ENCODE measurements at regions not wholly inside any gene's neighbourhood (a gene's known extent, or its start where the extent isn't known, plus 50 kb on each side); places are given as distances from the start of the nearest gene placed in this dataset.

DNA sequence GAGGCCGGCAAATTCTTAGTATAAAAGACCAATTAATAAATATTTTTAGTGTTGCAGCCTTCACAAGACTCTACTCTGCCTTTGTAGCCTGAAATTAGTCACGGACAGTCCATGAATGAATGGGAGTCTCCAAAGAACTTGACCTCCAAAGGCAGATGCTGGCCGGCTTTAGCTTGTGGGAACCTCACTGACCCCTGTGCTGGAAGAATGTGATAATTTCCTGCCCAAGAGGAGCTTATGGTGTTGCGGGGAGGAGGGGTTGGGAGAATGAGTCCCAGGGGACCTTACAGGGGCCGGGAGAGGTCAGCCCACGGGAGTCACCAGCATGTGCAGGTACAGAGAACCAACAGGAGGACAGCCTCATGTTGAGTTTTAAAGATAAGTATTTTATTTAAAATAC is 143.1 kb downstream of the IRX2 start:
- DNase-seq, result no peak
- no peak overlapping the region for H3K4me3 Mint-ChIP-seq
- no peaks in the 10 kb centered on the region for H3K27me3 Mint-ChIP-seq
- H3K9me3 Mint-ChIP-seq, result peaks cover 6% of the 10 kb centered on the region
- intact Hi-C loops (cut with micrococcal nuclease), result no loop called here
- no peaks in the 10 kb centered on the region for H3K36me3 Mint-ChIP-seq (ENCODE audit: low read depth)
- H3K4me1 Mint-ChIP-seq, result no peaks in the 10 kb centered on the region
- no peak overlapping the region for H3K27ac Mint-ChIP-seq

DNA sequence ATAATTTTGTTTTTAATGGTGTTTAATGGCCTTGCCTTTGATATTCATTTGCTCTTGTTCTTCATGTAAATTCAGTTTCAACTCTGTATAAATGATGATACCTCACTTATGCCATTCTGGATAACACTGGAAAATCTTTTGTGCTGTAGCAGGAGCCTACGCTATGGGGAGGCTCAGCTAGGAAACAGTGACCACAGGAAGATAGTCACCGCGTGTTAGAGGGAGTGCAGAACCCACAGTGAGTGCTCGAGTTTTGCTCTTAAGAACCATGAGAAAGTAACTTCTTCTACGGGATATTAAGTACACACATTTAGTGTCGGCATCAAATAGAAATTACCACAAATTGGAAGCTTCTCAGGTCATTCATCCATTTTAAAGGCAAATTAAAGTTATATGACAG is 143.9 kb downstream of the IRX2 start:
- Mint-ChIP-seq H3K27me3 (no peaks in the 10 kb centered on the region), H3K9me3 (peaks cover 3% of the 10 kb centered on the region), H3K4me1 (no peaks in the 10 kb centered on the region), H3K36me3 (ENCODE audit: low read depth) (no peaks in the 10 kb centered on the region), H3K4me3 (no peak overlapping the region), H3K27ac (no peak overlapping the region)
- no peak for DNase-seq
- intact Hi-C loops (cut with micrococcal nuclease), result no loop called here

DNA sequence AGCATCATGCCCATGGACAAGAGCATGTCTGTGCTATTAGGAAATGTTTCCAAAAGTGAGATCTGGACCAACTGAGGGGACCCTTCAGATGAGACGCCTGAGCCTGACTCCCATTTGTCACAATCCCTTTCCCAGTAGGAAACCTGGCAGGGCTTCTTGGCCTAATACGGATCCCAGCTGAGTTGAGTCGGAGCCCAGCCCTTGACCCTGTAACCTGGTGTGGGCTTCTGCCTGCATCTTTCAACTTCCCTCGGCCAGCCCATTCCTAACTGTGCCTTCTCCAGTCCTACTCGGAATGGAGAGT is 148.3 kb downstream of the IRX2 start:
- no peaks in the 10 kb centered on the region for H3K36me3 Mint-ChIP-seq (ENCODE audit: low read depth)
- H3K27me3 Mint-ChIP-seq, result no peaks in the 10 kb centered on the region
- no peaks in the 10 kb centered on the region for H3K4me1 Mint-ChIP-seq
- H3K27ac Mint-ChIP-seq, result no peak overlapping the region
- no peak overlapping the region for H3K4me3 Mint-ChIP-seq
- intact Hi-C loops (cut with micrococcal nuclease), result no loop called here
- no peak for DNase-seq
- no peaks in the 10 kb centered on the region for H3K9me3 Mint-ChIP-seq

DNA sequence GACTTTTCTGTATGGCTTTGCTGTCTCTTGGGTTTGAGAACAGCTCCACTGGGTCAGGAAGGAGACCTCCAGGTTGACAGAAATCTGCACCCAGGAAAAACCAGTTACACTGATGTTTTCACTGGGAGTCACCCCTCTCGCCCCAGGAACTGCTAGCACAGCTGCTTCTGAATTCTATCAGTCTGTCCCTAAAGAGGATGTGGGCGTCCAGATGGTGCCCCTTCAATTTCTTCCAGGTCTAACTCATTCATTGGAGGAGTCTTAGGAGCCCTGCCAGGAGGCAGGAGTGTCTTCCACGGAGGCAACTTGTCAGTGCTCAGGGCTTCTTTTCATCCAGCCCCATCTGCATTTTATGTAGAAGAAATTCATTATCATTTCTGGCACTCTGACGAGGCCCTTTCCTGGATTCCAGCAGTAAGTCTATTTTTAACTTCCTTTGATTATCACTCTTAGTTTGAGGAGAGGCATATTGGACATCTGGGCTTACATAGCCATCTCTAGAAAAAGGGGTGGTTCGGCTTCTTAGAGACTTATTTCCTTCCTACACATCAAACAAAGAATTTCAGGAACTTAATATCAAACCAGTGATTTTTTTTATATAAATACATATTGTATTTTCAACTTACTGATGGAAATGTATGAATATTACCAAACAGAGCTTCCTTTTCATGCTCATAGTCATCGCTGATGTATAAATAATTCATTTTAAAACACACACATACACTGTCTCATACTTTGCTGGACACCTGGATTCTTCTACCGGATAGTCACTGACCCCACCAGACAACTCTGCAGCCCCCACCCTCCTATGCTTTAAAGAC is 148.8 kb downstream of the IRX2 start:
- Mint-ChIP-seq H3K27ac (no peak overlapping the region), H3K4me3 (no peak overlapping the region), H3K9me3 (no peaks in the 10 kb centered on the region), H3K27me3 (no peaks in the 10 kb centered on the region), H3K4me1 (no peaks in the 10 kb centered on the region), H3K36me3 (ENCODE audit: low read depth) (no peaks in the 10 kb centered on the region)
- intact Hi-C loops (cut with micrococcal nuclease), result no loop called here
- no peak for DNase-seq

DNA sequence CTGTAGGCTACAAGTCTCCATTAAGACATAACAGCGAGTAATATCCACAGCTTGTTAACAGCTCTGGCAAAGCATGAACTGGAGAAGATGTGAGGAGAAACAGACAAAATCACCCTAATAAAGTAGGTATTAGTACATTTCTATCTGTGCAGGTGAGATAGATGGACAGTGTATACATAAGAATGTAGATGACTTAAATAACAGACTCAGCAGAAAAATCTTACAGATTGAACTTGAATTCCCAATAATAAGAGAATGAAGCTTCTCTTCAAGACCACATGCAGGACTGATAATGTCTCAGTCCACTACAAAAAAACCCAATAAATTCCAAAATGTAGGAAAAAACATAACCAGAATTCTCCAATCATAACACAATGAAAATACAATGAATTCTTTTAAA is 153.0 kb downstream of the IRX2 start:
- intact Hi-C loops (cut with micrococcal nuclease), result no loop called here
- no peaks in the 10 kb centered on the region for H3K4me1 Mint-ChIP-seq
- no peaks in the 10 kb centered on the region for H3K9me3 Mint-ChIP-seq
- no peaks in the 10 kb centered on the region for H3K27me3 Mint-ChIP-seq
- no peak overlapping the region for H3K4me3 Mint-ChIP-seq
- no peak overlapping the region for H3K27ac Mint-ChIP-seq
- no peak for DNase-seq
- no peaks in the 10 kb centered on the region for H3K36me3 Mint-ChIP-seq (ENCODE audit: low read depth)

DNA sequence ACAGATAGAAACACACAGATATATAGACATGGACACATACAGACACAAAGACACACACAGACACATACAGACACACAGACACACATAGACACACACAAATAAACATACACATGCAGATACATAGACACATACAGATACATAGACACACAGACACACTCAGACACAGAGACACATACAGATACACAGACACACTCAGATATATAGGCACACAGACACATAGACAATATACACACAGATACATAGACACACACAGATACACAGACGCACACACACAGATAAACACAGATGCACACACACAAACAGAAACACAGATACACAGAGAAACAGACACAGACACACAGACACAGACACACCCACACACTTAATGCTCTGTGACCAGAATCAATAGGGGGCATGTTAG is 156.8 kb downstream of the IRX2 start:
- H3K36me3 Mint-ChIP-seq (ENCODE audit: low read depth), result no peaks in the 10 kb centered on the region
- no peak for DNase-seq
- H3K27ac Mint-ChIP-seq, result no peak overlapping the region
- no peak overlapping the region for H3K4me3 Mint-ChIP-seq
- intact Hi-C loops (cut with micrococcal nuclease), result no loop called here
- H3K4me1 Mint-ChIP-seq, result no peaks in the 10 kb centered on the region
- no peaks in the 10 kb centered on the region for H3K27me3 Mint-ChIP-seq
- no peaks in the 10 kb centered on the region for H3K9me3 Mint-ChIP-seq

DNA sequence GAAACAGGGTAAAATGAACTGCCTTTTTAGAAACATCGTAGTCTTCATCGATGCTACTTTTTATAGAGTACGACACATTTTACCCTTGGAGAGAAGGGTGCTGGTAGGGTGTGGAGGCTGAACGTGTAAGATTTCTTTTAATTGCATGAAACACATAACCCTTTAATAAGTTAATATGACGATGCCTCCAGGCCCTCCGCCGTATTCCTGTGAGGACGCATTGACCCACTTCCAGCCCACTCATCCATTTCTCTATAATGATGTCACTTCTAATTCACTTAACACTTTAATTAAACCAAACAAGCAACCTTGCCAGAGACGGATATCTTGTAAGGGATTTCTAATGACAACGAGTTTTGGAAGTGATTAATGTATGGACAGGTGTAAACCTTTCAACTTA is 158.7 kb downstream of the IRX2 start:
- Mint-ChIP-seq H3K4me3 (no peak overlapping the region), H3K36me3 (ENCODE audit: low read depth) (no peaks in the 10 kb centered on the region), H3K4me1 (no peaks in the 10 kb centered on the region), H3K27me3 (no peaks in the 10 kb centered on the region), H3K9me3 (no peaks in the 10 kb centered on the region), H3K27ac (no peak overlapping the region)
- intact Hi-C loops (cut with micrococcal nuclease), result no loop called here
- DNase-seq, result no peak

DNA sequence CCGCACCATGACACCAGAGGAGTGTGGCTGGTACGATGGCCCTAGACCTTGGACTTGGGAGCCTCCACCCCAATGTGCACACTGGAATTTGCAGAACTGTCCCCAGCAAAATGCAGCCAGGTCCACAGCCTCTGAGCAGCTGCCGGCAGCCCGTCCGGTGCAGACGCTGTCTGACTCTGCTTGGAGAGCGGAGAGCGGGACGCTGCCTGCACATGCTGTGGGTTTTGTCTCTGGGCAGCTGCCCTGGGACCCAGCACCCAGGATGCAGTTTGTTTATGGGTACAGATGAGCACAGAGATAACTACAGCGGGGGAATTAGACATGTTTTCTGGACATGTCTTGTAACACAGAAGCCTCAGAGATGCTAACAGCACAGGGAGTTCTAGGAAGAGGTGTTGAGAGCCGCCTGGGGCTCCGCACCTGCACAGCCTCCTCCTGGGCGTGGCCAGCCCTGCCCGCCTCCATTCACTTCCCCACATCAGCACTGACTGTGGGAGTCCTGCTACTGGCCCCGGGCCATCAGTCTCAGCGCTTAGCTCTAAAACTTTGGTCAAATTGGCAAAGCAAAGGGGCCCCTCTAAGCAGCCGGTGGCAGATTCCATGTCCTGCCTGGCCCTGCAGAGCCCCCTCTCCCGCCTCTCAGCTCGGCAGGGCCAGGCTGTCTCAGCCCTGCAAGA is 159.6 kb downstream of the IRX2 start:
- H3K4me3 Mint-ChIP-seq, result no peak overlapping the region
- H3K4me1 Mint-ChIP-seq, result no peaks in the 10 kb centered on the region
- no peaks in the 10 kb centered on the region for H3K36me3 Mint-ChIP-seq (ENCODE audit: low read depth)
- no peaks in the 10 kb centered on the region for H3K27me3 Mint-ChIP-seq
- peak; percentile 11 for DNase-seq
- no peaks in the 10 kb centered on the region for H3K9me3 Mint-ChIP-seq
- no peak overlapping the region for H3K27ac Mint-ChIP-seq
- intact Hi-C loops (cut with micrococcal nuclease), result no loop called here

DNA sequence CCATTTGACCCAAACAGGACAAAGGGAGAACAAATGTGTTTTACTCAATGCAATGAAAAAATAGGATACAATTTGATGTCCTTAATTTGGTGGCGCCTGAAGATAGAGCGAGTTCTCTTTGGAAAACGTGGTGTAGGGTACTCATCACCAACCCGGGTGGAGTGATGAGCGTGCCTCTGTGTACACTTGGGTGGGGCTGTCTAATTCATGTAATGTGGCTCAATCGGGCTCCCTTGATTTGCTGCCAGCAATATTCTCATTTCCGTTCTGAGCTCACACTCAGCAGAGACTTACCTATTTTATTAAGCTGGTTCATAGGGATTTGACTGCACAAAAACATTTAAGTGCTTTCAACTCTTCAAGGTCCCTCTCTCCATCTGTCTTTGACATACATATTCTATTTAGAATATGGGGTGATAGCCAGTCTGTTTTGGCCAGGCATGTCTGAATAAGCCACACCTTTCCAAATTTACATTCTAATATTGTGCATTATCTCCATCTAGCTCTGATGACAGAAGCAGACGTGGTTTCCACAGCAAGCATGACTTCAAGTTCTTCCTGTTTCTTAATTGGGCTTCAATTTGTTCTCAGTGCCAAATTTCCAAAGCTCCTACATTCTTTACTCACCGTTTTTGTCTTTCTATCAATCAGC is 162.5 kb downstream of the IRX2 start:
- no peaks in the 10 kb centered on the region for H3K27me3 Mint-ChIP-seq
- peaks cover 5% of the 10 kb centered on the region for H3K9me3 Mint-ChIP-seq
- H3K36me3 Mint-ChIP-seq (ENCODE audit: low read depth), result no peaks in the 10 kb centered on the region
- no peak for DNase-seq
- H3K4me3 Mint-ChIP-seq, result no peak overlapping the region
- intact Hi-C loops (cut with micrococcal nuclease), result no loop called here
- H3K4me1 Mint-ChIP-seq, result no peaks in the 10 kb centered on the region
- H3K27ac Mint-ChIP-seq, result no peak overlapping the region

DNA sequence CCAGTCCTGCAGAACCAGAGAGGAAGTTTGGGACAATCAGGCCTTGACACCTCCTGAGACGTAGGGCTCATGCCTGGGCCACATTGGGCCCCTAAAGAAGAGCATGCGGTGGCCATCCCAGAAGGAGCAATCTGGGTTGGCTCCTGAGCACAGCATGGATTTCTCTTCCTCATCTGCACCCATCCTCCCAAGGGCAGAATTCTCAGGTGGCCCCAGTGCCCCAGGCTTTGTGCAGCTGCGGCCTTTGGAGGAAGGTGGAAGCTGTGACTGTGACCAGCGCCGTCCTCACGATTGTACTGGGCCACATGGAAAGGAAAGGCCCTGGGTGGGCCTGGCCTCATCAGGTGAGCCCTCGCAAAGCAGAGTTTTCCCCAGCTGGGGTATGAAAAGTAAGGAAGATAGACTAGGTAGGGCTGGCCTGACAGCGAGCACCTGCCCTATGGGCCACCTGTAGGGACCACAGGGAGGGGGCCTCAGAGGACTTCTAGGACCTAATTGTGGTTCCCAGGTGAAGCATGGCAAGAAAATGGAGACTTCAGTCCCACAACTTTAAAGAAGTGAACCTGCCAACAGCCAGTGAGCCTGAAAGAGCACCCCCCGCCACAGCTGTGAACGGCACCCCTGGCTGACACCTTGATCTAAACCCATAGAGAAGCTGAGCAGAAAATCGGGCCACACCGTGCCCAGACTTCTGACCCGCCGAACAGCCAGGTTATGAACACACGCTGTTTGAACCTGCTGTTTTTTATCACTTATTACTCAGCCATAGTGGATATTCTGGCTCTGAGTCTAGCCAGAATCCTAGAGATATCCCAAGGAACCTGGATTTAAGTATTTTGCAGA is 164.1 kb downstream of the IRX2 start:
- H3K4me3 Mint-ChIP-seq, result no peak overlapping the region
- intact Hi-C loops (cut with micrococcal nuclease), result no loop called here

DNA sequence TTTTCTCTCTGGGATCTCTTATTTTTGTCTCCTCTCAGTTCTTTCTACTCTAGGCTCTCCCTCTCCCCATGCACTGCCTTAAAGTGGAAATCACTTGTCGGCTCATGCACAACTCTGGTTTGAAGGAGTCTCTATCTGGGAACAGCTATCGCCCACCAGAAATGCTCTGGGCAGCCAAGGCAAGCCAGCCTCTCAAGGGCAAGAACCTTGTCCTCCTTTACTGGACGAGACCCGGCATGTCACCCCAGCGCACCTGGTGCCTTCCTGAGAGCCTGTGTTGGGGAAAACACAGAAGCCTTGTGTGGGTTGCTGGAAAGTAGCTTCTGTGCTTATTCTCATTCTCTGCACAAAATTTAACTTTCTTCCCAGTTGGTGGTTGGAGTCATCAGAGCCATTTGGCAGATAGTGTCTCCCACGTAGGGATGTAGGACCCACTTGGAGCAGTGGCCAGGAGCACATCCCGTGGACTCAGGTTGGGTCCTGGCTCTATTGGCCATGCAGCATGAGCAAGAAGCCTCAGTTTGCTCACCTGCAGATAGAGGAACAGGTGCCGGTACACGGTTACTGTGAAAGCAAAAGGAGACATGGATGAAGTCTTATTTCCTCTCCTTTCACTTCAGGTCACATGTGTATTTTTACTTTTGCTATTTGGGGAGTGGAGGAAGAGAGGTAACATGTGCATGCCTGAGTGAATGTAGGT is 165.3 kb downstream of the IRX2 start:
- no peaks in the 10 kb centered on the region for H3K27me3 Mint-ChIP-seq
- H3K9me3 Mint-ChIP-seq, result peaks cover 5% of the 10 kb centered on the region
- no peaks in the 10 kb centered on the region for H3K36me3 Mint-ChIP-seq (ENCODE audit: low read depth)
- H3K4me1 Mint-ChIP-seq, result no peaks in the 10 kb centered on the region
- H3K4me3 Mint-ChIP-seq, result no peak overlapping the region
- H3K27ac Mint-ChIP-seq, result no peak overlapping the region
- DNase-seq, result no peak
- intact Hi-C loops (cut with micrococcal nuclease), result no loop called here

More for the DNA sequence above, 164.1 kb downstream of the IRX2 start:
- Mint-ChIP-seq H3K36me3 (ENCODE audit: low read depth) (no peaks in the 10 kb centered on the region), H3K9me3 (peaks cover 5% of the 10 kb centered on the region), H3K27me3 (no peaks in the 10 kb centered on the region), H3K27ac (no peak overlapping the region), H3K4me1 (no peaks in the 10 kb centered on the region)
- DNase-seq, result no peak

DNA sequence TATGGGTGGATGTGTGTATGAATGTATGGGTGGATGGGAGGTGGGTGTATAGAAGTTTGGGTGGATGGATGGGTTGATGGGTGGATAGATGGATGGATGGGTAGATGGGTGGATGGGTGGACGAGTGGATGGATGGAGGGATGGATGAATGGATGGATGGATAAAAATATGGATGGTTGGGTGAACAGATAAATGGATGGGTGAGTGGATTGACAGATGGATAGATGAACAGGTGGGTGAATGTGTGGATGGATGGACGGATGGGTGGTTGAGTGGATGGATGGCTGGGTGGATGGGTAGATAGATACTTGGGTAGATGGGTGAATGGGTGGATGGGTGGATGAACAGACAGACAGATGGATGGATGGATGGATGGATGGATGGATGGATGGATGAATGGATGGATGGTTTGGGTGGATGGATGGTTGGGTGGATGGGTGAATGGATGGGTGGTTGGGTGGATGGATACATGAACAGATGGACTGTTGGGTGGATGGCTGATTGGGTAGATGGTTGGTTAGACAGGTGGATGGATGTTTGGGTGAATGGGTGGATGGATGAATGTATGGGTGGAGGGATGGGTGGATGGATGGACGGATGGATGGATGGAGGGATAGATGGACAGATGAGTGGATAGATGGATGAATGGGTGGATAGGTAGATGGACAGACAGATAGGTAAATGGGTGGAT is 166.8 kb downstream of the IRX2 start:
- Mint-ChIP-seq H3K4me3 (no peak overlapping the region), H3K4me1 (no peaks in the 10 kb centered on the region), H3K27ac (no peak overlapping the region)

DNA sequence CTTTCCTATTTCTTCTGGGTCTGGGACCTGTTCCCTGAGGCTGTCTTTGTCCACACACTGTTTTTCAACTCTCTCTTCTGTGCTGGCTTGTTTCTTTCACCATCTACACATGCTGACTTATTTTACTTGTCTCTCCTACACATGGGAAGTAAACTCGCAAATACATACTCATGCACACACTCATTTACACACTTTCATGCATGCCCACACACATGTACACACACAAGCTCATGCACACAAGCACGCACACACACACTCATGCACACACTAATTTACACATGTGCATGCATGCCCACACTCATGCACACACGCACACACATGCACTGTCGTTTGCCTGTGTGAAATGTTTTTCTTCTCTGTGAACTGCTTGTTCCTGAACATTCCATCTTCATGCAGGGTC is 169.0 kb downstream of the IRX2 start:
- intact Hi-C loops (cut with micrococcal nuclease), result no loop called here
- no peak overlapping the region for H3K4me3 Mint-ChIP-seq

More for the DNA sequence above, 166.8 kb downstream of the IRX2 start:
- peaks cover 5% of the 10 kb centered on the region for H3K9me3 Mint-ChIP-seq
- H3K27me3 Mint-ChIP-seq, result no peaks in the 10 kb centered on the region
- no peak for DNase-seq
- H3K36me3 Mint-ChIP-seq (ENCODE audit: low read depth), result no peaks in the 10 kb centered on the region
- intact Hi-C loops (cut with micrococcal nuclease), result no loop called here

More for the DNA sequence above, 169.0 kb downstream of the IRX2 start:
- Mint-ChIP-seq H3K36me3 (ENCODE audit: low read depth) (no peaks in the 10 kb centered on the region), H3K27me3 (no peaks in the 10 kb centered on the region), H3K9me3 (peaks cover 5% of the 10 kb centered on the region), H3K4me1 (no peaks in the 10 kb centered on the region), H3K27ac (no peak overlapping the region)
- DNase-seq, result no peak

All from activated CD4-positive, alpha-beta T cell treated with anti-CD3 and anti-CD28 coated beads, Interleukin-2, amount 10 ng/mL, durations not matched to agents 24 days and 14 days (primary cell).